K562 (cell line): ENCODE measurements at regions not wholly inside any gene's neighbourhood (a gene's known extent, or its start where the extent isn't known, plus 50 kb on each side); places are given as distances from the start of the nearest gene placed in this dataset.

Source experiments
- CBFA2T2 ChIP-seq: fragments of 450-650 bp; conservative IDR thresholded peaks from 2 replicates; pipeline ENCODE4 v1.6.1; 2017; ENCODE audit warnings: mild to moderate bottlenecking
- EP400 ChIP-seq: fragments of 450-650 bp; IDR thresholded peaks from 2 replicates; pipeline ENCODE4 v1.6.1; 2017; ENCODE audit warnings: antibody characterized with exemption, mild to moderate bottlenecking, moderate library complexity
- FOSL1 ChIP-seq: fragments of 200-800 bp; sonication (Bioruptor generic); conservative IDR thresholded peaks from 2 replicates; pipeline ENCODE4 v1.6.1; 2016; ENCODE audit warnings: missing genetic modification characterization, missing compliant biosample characterization
- GATAD2A ChIP-seq: fragments of 450-650 bp; IDR thresholded peaks from 2 replicates; pipeline ENCODE4 v1.6.1; 2017
- GTF2E2 ChIP-seq: fragments of 200-800 bp; sonication (Bioruptor generic); IDR thresholded peaks from 2 replicates; pipeline ENCODE4 v1.6.1; 2016; ENCODE audit warnings: missing genetic modification characterization, missing compliant biosample characterization
- KDM1A ChIP-seq, 2 experiments: fragments of 450-650 bp; IDR thresholded peaks; 2 replicates each; pipeline ENCODE4 v1.6.1; 2016; ENCODE audit warnings: mild to moderate bottlenecking in 2 of 2
- MAZ ChIP-seq, 2 experiments: fragments of 450-650 bp in 1 of 2; sonication (generic) in 1 of 2; formaldehyde crosslinking; IDR thresholded peaks in 1 of 2; conservative IDR thresholded peaks in 1 of 2; 2 replicates each; pipeline versions ENCODE4 v1.4.0 to v1.5.0; 2020; ENCODE audit warnings: mild to moderate bottlenecking in 1 of 2, missing genetic modification reagents in 1 of 2
- MEF2A ChIP-seq: IDR thresholded peaks from 2 replicates; pipeline ENCODE4 v1.6.1; 2011; ENCODE audit warnings: low read depth, mild to moderate bottlenecking, low read length, moderate library complexity; ENCODE audit not compliant: control insufficient read depth
- MEF2D ChIP-seq: conservative IDR thresholded peaks from 2 replicates; pipeline ENCODE4 v1.6.1; 2016; ENCODE audit warnings: low read depth, missing genetic modification characterization, missing compliant biosample characterization
- NFRKB ChIP-seq: fragments of 450-650 bp; IDR thresholded peaks from 2 replicates; pipeline ENCODE4 v1.6.1; 2016; ENCODE audit warnings: low read depth
- OTX1 ChIP-seq: fragments of 450-650 bp; formaldehyde crosslinking; IDR thresholded peaks from 2 replicates; pipeline ENCODE4 v1.4.0; 2022; ENCODE audit warnings: mild to moderate bottlenecking
- RBFOX2 ChIP-seq: fragments of 200-400 bp; formaldehyde crosslinking; IDR thresholded peaks from 2 replicates; pipeline ENCODE4 v1.6.1; 2017; ENCODE audit warnings: low read depth, mild to moderate bottlenecking, low read length, moderate library complexity
- SMAD1 ChIP-seq: fragments of 150-350 bp; IDR thresholded peaks from 2 replicates; pipeline ENCODE4 v1.6.1; 2014; ENCODE audit warnings: low read length, low read depth; ENCODE audit not compliant: partially characterized antibody
- TAL1 ChIP-seq: fragments of 450-650 bp; IDR thresholded peaks from 2 replicates; pipeline ENCODE4 v1.6.1; 2016; ENCODE audit warnings: mild to moderate bottlenecking
- ZNF76 ChIP-seq: fragments of 250-450 bp; sonication (Bioruptor Pico); IDR thresholded peaks from 2 replicates; pipeline ENCODE4 v1.4.0; 2020; ENCODE audit warnings: mild to moderate bottlenecking, moderate library complexity, borderline replicate concordance
- TF ChIP-seq, protein P1 (sequence below): fragments of 450-650 bp; IDR thresholded peaks from 2 replicates; pipeline ENCODE4 v1.6.1; 2016; ENCODE audit warnings: mild to moderate bottlenecking
- TF ChIP-seq, protein P2 (sequence below), 2 experiments: fragments of 450-650 bp in 1 of 2; IDR thresholded peaks; 2 replicates each; pipeline ENCODE4 v1.6.1; 2011 to 2017; ENCODE audit warnings: low read depth in 2 of 2, antibody characterized with exemption in 1 of 2, borderline replicate concordance in 1 of 2, low read length in 1 of 2, mild to moderate bottlenecking in 1 of 2, mixed read lengths in 1 of 2; ENCODE audit not compliant: control insufficient read depth in 1 of 2
- TF ChIP-seq, protein P3 (sequence below): fragments of 450-650 bp; IDR thresholded peaks from 2 replicates; pipeline ENCODE4 v1.6.1; 2016
- TF ChIP-seq, protein P4 (sequence below): fragments of 450-650 bp; formaldehyde crosslinking; conservative IDR thresholded peaks from 2 replicates; pipeline ENCODE4 v1.4.0; 2022; ENCODE audit warnings: mild to moderate bottlenecking, missing genetic modification characterization

DNA sequence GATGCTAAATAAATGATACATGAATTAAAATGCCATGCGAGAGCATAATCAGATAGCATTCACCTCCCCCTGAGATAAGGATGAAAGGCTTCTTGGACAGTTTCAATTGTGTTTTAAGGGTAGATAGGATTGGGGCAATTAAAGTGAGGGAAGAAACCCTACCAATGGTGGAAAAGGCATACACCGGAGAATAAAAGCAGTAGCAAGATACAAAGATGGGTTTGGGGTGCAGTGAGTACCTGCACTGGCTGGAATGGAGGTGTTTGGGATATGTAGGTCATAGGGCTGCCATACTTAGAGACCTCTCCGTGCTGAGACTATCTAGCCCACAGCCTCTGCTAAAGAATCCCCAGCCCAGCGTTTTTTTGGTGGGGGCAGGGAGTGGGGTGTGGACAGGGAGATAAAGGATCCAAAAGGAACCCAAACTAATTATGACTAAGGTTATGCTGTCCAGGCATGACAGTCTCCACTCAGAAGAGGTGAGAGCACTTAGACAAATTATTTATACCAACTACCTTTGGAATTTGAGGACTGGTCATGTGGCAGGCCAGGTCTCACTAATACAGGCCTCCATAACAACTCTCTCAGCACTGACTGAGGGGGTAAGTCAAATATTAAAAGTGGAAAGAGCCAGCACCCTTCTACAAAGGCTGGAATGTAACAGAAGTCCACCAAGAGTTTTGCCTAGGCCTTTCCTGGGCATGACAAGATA, 280.8 kb downstream of the ADGB start (continued):
- TF ChIP-seq, protein P1, sequence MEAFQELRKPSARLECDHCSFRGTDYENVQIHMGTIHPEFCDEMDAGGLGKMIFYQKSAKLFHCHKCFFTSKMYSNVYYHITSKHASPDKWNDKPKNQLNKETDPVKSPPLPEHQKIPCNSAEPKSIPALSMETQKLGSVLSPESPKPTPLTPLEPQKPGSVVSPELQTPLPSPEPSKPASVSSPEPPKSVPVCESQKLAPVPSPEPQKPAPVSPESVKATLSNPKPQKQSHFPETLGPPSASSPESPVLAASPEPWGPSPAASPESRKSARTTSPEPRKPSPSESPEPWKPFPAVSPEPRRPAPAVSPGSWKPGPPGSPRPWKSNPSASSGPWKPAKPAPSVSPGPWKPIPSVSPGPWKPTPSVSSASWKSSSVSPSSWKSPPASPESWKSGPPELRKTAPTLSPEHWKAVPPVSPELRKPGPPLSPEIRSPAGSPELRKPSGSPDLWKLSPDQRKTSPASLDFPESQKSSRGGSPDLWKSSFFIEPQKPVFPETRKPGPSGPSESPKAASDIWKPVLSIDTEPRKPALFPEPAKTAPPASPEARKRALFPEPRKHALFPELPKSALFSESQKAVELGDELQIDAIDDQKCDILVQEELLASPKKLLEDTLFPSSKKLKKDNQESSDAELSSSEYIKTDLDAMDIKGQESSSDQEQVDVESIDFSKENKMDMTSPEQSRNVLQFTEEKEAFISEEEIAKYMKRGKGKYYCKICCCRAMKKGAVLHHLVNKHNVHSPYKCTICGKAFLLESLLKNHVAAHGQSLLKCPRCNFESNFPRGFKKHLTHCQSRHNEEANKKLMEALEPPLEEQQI: 0 out of 2 replicates have a peak, but pooled peaks have one; percentile 61
- peak; percentile 67 for TF ChIP-seq CBFA2T2
- TF ChIP-seq GATAD2A: peak; percentile 88
- peak; percentile 55 for TF ChIP-seq TAL1
- 0 out of 2 replicates have a peak, but pooled peaks have one; percentile 10 for TF ChIP-seq ZNF76 (CRISPR knock-in tag)
- peak; percentile 91 for TF ChIP-seq NFRKB
- TF ChIP-seq SMAD1: peak; percentile 42
- no peak for TF ChIP-seq OTX1 (CRISPR knock-in tag)
- TF ChIP-seq, protein P2, sequence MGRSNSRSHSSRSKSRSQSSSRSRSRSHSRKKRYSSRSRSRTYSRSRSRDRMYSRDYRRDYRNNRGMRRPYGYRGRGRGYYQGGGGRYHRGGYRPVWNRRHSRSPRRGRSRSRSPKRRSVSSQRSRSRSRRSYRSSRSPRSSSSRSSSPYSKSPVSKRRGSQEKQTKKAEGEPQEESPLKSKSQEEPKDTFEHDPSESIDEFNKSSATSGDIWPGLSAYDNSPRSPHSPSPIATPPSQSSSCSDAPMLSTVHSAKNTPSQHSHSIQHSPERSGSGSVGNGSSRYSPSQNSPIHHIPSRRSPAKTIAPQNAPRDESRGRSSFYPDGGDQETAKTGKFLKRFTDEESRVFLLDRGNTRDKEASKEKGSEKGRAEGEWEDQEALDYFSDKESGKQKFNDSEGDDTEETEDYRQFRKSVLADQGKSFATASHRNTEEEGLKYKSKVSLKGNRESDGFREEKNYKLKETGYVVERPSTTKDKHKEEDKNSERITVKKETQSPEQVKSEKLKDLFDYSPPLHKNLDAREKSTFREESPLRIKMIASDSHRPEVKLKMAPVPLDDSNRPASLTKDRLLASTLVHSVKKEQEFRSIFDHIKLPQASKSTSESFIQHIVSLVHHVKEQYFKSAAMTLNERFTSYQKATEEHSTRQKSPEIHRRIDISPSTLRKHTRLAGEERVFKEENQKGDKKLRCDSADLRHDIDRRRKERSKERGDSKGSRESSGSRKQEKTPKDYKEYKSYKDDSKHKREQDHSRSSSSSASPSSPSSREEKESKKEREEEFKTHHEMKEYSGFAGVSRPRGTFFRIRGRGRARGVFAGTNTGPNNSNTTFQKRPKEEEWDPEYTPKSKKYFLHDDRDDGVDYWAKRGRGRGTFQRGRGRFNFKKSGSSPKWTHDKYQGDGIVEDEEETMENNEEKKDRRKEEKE (IDR thresholded peaks at IDR 0.05; ENCODE audit: borderline replicate concordance in 1 of 2, control insufficient read depth in 1 of 2, low read depth in 2 of 2, low read length in 1 of 2): 0 out of 4 replicates have a peak, but pooled peaks of 1 of the 2 experiments have one; percentile 35
- peak; percentile 85 for TF ChIP-seq FOSL1 (tag)
- TF ChIP-seq MEF2D (tag): 0 out of 2 replicates have a peak, but pooled peaks have one; percentile 39
- TF ChIP-seq, protein P3, sequence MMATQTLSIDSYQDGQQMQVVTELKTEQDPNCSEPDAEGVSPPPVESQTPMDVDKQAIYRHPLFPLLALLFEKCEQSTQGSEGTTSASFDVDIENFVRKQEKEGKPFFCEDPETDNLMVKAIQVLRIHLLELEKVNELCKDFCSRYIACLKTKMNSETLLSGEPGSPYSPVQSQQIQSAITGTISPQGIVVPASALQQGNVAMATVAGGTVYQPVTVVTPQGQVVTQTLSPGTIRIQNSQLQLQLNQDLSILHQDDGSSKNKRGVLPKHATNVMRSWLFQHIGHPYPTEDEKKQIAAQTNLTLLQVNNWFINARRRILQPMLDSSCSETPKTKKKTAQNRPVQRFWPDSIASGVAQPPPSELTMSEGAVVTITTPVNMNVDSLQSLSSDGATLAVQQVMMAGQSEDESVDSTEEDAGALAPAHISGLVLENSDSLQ: peak; percentile 25; the same call in 1 of the 2 replicates
- TF ChIP-seq, protein P4, sequence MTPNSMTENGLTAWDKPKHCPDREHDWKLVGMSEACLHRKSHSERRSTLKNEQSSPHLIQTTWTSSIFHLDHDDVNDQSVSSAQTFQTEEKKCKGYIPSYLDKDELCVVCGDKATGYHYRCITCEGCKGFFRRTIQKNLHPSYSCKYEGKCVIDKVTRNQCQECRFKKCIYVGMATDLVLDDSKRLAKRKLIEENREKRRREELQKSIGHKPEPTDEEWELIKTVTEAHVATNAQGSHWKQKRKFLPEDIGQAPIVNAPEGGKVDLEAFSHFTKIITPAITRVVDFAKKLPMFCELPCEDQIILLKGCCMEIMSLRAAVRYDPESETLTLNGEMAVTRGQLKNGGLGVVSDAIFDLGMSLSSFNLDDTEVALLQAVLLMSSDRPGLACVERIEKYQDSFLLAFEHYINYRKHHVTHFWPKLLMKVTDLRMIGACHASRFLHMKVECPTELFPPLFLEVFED (CRISPR knock-in tag): peak; percentile 46; the same call in 1 of the 2 replicates
- TF ChIP-seq RBFOX2: 0 out of 2 replicates have a peak, but pooled peaks have one; percentile 27
- TF ChIP-seq EP400: 0 out of 2 replicates have a peak, but pooled peaks have one; percentile 18
- peak; percentile 20 to 55; a peak in 2 of 4 replicates for TF ChIP-seq KDM1A (IDR thresholded peaks at IDR 0.05)
- no peak; the same call in 1 of the 2 replicates for TF ChIP-seq GTF2E2 (tag)
- no peak for TF ChIP-seq MEF2A
- peak; percentile 35 to 44; a peak in 2 of 4 replicates for TF ChIP-seq MAZ (CRISPR knock-in tag; conservative IDR thresholded peaks at IDR 0.05 in 1 of 2, IDR thresholded peaks at IDR 0.05 in 1 of 2)
